WI38 (cell line): ENCODE measurements at regions not wholly inside any gene's neighbourhood (a gene's known extent, or its start where the extent isn't known, plus 50 kb on each side); places are given as distances from the start of the nearest gene placed in this dataset.

Experiments used
- H3K4me3 ChIP-seq: 2 replicates; pipeline ENCODE4 v1.5.1; 2011; ENCODE audit warnings: low read depth, mild to moderate bottlenecking, control low read depth, low read length
- CTCF ChIP-seq: IDR thresholded peaks from 2 replicates; pipeline ENCODE4 v1.5.1; 2012; ENCODE audit warnings: low read depth, mild to moderate bottlenecking, control low read depth, low read length

- H3K4me3 ChIP-seq, result no peak overlapping the region
- TF ChIP-seq CTCF, result no peak
Observed at GRCh38 chr10:64080071-64080470, 558.9 kb downstream of the REEP3 start.

- TF ChIP-seq CTCF, result no peak
- no peak overlapping the region for H3K4me3 ChIP-seq
Observed at GRCh38 chr10:64081947-64082482, 560.8 kb downstream of the REEP3 start.

- H3K4me3 ChIP-seq, result no peak overlapping the region
- no peak for TF ChIP-seq CTCF
Observed at GRCh38 chr10:64086083-64086767, 565.0 kb downstream of the REEP3 start.

GRCh38 chr10:64089648-64090047 lies 568.4 kb downstream of the REEP3 start:
- TF ChIP-seq CTCF, result no peak
- H3K4me3 ChIP-seq, result no peak overlapping the region

GRCh38 chr10:64090865-64091264 lies 569.7 kb downstream of the REEP3 start:
- H3K4me3 ChIP-seq, result no peak overlapping the region
- no peak for TF ChIP-seq CTCF

GRCh38 chr10:64091897-64092296 lies 570.7 kb downstream of the REEP3 start:
- no peak for TF ChIP-seq CTCF
- no peak overlapping the region for H3K4me3 ChIP-seq

GRCh38 chr10:64093304-64093703 lies 572.1 kb downstream of the REEP3 start:
- H3K4me3 ChIP-seq, result no peak overlapping the region
- TF ChIP-seq CTCF, result no peak
